RKO (cell line): ENCODE measurements at regions not wholly inside any gene's neighbourhood (a gene's known extent, or its start where the extent isn't known, plus 50 kb on each side); places are given as distances from the start of the nearest gene placed in this dataset.
"Not testable (repeated sequence)": the region's sequence is repeated elsewhere in the genome, so short reads cannot be mapped to it uniquely, and the experiment has no call there.

Source experiments
- DNase-seq: peaks from one replicate; pipeline ENCODE4 v3.0.0-alpha.2; 2016; ENCODE audit warnings: low spot score

DNA sequence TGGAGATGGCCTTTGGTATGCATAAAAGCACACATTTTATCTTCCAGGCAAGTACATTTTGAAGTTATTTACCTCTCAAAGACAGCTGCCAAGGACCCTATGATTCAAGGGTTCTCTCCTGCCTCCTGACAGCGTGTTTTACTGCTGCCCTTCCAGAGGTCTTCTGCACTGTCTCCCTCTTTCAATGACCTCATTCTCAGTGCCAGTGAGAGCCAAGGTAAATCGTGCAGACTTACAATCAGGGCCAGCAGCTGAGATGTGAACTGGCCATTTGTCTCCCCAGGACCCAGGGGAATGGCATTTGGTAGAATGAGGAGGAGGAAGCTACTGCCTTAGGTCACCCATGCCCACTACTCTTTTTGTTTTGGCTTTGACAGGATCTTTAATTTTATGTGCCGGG is 84.2 kb upstream of the FGGY start:
- no peak for DNase-seq

DNA sequence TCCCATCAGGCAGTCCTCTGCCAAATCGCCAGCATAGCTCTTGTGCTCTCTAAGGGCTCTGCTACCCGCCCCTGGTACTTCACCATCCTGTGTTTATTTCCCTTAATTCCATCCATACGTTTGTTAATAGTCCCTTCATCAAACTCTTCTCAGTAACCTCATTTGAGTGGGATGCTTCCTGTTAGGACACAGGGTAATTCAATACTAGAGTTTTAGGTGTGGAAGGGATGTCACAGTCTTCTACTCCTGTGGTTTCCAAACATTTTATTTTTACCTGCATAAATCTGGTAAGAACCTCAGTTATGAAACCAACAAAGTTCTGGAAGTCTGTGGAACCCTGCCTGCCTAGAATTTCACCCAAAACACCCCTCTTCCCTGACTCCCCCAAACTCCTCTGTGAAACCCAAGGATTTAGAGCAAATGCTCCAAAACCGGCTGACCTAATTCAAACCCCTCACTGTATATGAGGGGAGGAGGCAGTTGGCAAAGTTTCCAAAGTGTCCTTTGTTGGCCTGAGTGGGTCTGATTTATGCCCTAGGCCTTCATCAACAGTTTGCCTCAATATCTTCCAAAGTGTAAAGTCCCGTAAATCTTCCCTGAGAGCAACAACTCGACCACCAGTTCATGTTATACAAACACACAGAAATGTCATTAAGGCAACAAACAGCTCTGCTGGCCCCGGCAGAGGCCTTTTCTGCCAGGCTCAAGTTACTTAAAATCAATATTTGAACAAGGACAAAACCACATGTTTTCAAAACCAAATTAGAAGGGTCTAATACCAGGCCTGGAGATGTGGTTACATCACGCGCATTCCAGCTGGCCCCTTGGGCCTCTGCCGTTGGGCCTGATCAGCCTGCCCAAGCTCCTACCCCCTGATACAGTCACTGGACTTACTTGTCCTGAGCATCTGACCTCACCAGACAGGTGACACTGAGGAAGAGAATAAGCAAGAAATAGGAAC is 82.4 kb upstream of the FGGY start:
- no peak for DNase-seq

DNA sequence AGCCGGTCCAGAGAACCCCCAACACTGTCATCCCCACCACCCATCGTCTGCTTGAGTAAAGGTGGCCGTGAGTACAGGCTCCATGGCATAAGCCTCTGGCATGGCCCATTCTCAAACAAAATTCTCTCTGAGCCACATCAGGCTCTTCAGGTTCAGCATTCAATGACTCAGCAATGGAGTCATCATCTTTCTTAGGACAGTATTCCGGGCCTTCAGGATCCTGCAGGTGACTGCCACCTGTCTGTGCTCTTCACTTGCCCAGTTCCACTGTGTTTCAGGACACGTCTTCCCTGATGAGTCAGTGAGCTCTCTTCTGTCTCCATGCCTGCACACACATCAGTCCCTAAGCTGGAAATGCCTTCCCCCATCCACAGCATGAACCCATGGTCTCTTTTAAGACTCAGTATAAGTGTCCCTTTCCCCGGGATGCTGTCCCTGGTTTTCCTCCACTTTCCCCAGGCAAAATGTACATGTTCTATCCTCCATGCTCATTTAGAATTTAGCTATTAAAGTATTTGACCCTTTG is 81.1 kb upstream of the FGGY start:
- peak; percentile 2 for DNase-seq

DNA sequence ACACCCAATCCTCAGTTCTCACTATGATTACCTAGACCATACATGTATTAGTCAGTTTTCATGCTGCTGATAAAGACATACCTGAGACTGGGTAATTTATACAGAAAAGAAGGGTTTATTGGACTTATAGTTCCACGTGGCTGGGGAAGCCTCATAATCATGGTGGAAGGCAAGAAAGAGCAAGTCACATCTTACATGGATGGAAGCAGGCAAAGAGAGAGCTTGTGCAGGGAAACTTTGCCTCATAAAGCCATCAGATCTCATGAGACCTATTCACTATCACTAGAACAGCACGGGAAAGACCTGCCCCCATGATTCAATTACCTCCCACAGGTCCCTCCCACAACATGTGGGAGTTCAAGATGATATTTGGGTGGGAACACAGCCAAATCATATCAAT is 79.5 kb upstream of the FGGY start:
- not testable (repeated sequence) for DNase-seq

DNA sequence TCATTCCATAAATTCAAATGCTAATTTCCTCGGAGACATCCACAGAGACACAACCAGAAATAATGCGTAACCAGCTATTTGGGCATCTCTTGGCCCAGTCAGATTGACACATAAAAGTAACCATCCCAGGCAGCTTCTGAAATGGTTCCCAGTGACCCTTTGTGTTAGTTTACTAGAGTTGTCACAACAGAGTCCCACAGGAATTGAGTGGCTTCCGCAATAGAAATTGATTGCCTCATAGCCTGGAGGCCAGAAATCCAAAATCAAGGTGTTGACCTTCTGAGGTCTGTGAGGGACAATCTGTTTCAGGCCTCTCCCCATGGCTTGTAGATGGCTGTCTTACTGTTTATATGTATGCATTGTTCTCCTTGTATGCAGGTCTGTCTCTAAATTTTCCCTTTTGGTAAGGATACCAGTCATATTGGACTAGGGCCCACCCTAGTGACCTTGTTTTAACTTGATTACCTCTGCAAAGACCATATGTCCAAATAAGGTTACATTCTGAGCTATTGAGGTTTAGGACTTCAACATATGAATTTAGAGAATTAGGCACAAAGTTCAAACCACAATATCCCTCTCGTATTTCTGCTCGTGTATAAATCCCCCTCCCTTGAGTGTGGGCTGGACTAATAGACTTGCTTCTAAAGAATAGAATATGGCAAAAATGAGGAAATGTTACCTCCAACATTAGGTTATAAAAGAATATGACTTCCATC is 78.2 kb upstream of the FGGY start:
- no peak for DNase-seq

DNA sequence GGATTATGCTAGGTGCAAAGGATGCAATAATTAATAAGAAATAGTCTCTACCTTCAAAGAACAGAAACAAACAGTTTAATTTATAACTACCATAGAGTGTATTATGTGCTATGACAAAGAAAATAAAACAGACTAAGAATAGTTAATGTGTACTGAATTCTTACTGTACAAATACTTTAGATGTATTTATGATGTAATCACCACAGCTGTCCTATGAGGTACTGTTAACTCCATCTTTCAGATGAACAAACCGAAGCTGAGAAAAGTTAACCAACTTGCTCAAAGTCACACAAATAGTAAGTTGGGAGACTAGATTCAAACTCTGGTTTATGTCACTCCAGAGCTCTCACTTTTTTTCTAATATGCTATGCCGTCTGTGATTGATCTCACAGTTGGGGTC is 77.0 kb upstream of the FGGY start:
- no peak for DNase-seq

DNA sequence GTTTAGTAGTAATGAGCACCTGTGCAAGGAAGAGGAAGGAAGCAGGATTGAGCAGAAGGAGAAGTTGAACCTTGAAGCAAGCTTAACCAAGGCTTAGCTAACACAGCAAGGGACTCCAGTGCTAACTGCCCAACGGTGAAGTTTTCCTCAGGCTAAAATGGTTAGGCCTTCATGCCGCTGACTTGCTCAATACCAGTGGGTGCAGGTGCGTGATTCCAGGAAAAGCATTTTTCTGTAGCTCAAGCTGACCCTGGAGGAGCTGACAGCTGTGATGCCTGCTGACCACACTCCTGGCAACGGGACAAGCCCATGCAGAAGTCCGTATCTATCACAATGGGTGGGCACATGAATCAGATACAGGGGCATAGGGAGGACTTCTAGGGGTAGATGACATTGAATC is 76.5 kb upstream of the FGGY start:
- no peak for DNase-seq

DNA sequence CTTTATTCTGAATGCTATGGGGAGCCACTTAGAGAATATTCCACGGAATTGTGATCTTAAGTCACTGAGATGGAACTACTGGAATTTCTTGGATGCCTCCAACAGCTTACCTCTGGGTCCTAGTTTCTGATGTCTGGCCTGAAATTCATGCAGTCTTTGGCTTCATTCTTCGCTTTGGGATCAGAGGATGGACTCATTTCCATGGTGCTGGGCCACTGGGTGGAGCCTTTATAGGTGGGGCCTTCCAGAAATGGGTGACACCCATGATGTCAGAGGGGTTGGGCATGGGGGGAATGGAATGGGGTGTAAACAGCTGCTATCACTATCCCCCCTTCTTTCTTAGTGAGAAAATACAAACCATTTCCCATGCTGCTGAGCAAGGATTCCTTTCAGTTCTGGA is 73.7 kb upstream of the FGGY start:
- no peak for DNase-seq

DNA sequence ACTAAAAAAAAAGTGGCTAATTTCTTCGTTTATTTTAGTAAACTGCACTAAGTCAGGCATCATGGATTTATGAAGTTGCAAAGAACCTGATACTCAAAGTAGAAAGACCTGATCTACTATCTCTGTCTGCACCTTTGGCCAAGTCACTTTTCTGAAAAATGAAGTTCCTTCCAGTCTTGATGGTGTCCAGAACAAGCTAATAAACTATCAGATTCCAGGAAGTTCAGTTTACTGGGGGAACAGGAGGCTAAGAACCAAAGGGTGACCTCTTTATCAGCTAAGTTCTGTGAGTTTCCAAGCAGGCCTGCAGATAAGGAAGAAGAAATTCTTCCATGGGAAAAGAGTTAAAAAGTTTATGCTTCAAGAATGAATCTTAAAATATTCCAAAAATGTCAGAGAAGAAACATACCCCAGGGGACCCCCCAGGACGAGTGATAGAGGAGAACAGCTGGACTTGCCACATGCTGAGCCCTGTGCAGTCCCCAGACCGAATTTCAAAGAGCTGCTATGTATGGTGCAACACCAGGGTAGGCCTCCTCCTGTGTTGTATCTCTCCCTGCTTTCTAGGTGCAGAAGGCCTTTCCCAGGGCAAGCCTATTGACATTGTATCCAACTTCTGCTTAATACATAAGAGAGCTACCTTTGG is 72.8 kb upstream of the FGGY start:
- DNase-seq, result no peak

DNA sequence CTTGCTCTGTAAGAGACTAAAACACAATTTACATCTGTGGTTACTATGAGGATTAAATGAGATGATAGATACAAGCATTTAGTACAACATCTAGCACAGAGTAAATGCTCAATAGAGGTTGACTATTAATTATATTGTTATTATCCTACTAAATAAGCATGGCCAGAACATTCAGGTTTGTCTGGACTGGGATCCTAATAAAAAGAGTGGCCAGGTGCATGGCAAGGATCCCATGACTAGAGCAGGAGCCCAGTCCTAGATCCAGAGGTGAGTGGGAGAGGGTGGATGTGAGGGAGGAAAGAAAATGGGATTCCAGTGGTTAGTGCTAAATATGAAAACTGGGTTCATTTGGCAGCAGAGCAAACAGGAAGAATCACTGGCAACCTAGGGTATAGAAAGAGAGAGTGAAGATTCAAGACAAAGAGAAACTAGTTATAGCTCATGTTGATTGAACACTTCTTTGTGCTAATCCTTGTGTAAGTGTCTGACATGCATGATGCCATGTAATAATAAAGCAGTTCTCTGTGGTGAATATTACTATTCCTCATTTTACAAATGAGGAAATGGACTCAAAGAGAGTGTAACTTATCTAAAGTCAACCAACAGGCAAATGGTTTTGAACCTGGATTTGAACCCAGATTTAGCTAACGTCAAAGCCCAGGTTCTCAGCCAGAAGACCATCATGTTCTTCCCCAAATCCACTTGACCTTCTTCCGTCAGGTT is 71.1 kb upstream of the FGGY start:
- no peak for DNase-seq

DNA sequence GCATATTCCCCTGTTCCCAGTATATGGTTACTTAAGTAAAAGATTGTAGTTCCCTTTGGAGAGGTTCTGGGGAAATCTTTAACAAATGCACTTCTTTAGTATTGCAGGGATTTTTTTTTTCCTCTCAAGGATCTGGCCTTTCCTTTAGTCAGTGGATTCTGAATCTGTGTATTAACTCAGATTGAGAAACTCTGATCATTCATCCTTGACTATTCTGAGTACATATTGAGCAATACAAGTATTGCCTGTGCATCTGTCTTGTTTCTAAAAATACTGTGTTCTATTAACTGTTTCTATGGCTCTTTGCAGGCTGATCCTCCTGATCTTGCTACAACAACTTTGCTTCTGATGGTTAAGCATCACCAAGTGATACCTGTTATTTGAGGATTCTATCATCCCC is 67.8 kb upstream of the FGGY start:
- DNase-seq, result no peak

DNA sequence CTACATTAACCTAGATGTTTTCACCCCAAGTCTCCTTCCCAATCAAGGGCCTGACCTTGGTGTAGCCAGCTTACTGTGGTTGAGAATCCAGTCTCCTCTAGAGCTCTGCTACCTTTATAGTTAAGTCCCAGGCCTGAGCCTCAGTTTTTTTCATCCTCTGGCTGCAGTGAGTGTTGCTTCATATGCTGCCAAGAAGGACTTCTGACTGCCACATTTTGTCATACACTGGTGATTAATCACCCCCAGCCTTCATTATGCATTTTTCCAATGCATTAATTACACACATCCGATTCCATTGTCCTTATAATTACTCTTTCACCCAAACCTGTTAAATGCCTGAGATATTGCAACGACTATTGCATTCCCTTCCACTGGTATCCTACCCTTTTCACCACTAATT is 66.3 kb upstream of the FGGY start:
- DNase-seq, result no peak

DNA sequence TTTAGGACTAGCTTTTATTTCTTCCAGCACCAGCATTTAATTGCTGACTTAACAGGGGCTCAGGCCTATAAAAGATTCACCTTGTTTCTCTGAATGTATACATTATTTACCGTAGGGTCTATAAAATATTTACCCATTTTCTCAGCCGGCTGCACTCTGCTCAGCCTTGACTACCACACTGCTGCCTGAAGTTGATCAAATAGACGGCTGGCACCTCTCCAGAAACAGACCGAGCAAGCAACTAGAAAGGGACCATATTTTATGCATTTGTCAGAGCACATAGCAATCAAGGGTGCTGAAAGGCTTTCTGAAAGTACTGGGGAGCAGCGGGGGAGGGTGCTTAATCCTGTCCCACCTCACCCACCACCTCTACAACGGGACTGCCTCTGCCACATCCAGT is 64.7 kb upstream of the FGGY start:
- DNase-seq, result no peak

DNA sequence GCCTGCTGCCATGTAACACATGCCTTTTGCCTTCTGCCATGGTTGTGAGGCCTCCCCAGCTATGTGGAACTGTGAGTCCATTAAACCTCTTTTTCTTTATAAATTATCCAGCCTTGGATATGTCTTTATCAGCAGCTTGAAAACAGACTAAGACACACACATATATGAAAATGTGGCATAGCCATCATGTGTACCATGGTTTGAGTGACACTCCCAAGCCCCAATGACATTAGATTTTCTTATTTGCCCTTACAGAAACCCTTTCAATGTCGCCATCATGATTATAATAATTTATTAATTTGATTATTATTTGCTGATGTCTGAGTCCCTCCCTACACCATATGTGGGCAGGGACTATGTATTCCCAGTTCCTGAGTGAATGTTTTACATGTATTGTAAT is 63.5 kb upstream of the FGGY start:
- DNase-seq, result no peak

DNA sequence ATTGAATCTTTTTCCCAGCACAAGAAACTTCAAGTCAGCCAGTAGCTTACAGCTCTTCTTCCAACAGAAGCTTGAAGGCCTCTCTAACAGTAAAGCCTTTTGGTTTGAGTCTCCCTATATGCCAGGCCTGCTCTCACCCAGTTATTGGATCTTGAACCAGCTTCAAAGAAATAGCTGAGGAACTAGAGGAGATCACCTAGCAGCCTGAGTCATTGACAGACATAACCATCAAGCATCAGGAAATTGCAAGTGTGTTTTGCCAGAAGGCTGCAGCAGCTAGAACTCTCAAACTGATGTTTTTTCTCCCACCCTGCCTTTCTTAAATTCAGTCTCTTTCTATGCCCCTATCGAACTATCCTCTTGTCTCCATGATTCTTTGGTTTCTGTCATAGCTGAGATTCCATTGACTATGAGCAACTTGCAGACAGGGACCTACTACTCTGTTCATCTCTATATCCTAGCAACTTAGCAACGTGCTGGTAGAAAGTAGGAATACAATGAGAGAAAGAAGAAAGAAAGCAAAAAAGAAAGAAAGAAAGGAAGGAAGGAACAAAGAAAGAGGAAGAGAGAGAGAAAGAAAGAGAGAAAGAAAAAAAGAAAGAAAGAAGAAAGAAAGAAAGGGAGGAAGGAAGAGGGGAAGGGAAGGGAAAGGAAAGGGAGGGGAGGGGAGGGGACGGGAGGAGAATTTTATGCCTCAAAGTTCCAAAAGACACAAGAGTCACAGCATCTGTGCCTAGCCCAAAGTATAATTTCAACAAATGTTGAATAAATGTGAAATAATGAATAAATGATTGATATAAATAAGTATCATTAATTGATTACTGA is 60.0 kb upstream of the FGGY start:
- peak; percentile 2 for DNase-seq

DNA sequence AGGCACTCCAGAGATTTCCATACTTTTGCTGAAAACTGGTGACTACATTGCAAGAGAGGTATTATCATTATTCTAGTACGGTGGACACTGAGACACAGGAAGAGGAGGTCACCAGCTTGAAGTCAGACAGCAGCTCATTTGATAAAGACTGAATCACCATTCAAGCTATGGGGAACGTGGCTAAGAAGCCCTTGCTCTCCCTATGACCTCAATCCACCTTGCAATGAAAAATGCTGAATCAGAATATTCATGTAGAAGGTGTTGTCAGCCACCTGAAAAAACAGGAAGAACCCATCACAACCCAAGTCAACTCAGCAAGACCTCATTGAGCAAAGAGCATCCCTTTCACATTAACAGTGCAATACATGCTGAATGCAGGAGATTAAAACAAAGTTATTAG is 59.0 kb upstream of the FGGY start:
- peak; percentile 53 for DNase-seq

DNA sequence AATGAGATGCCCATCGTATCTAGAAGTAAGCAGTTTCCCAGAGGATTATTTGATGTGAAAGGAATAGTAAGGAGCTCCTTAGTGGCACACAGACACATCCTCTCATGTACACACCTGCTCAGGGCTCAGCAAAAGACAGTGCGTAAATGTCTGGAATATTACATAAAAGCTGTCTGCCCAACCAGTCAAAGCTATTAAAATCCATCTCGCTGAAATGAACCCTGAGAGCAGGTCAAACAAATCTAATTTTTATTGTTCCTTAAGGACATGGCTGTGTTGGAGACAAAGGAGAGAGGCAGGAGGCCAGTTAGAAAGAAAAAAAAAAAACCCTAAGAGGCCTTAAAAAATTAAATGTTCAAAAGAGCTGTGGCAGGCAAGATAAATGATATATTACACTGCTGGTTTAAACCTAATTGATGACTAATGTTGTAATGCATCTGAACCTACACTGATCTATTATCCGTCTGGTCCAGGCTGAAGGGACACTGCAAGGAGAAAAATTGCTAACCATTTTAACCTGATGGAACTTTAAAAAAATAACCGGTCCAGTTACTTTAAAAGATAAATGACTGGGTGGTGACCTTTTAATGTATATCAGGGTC is 58.5 kb upstream of the FGGY start:
- no peak for DNase-seq

DNA sequence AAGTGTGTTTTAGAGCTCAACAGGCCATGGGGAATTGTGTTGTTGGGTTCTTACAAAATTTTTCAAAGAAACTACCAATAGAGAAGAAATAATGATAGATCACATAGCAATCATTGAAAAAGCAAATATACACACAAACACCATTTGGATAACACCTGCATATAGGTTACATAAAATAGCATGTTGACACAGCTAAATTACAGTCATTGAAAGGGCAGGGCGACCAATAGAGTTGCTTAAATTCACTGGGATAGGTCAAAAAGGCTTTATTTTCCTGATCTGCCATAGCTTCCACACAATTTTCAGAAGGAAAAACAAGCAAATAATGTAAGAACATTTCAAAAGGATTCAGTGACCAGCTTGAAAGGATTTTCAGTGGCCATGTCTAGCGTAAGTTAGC is 57.9 kb upstream of the FGGY start:
- DNase-seq, result no peak

DNA sequence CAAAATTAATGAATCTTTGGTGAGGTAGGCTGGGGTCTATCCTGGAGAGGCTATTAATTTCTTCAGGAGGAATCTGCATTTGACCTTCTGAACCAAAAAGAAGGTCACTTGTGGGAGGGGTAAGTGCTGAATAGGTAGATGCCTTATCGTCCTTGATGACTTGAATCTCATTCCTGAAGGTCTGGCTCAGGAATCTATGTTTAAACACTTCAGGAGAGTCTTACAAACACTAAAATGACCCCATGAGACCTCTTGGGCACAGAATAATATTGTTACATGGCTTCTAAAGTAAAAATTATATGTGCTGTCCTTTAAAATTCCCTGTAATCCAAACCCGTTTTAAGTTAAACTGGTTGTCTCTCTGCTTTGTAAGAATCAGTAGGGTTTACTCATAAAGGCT is 55.0 kb upstream of the FGGY start:
- no peak for DNase-seq

DNA sequence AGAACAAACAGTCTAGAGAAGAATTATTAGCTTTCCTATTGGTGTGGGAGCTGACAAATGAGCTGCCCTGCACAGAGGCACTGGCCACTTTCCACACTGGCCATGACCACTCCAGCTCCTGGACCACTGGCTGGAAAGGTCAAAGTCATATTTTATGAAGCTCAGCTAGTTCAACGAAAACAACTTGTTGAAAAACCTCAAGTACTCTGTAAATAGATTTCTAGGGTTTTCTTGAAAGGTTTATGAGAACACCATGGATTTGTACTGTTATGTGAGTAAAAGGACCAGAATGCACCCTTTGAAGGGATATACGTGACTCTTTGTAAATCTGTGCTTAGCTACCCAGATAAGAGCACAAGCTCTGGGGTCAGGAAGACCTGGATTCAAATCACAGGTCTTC is 54.5 kb upstream of the FGGY start:
- no peak for DNase-seq

DNA sequence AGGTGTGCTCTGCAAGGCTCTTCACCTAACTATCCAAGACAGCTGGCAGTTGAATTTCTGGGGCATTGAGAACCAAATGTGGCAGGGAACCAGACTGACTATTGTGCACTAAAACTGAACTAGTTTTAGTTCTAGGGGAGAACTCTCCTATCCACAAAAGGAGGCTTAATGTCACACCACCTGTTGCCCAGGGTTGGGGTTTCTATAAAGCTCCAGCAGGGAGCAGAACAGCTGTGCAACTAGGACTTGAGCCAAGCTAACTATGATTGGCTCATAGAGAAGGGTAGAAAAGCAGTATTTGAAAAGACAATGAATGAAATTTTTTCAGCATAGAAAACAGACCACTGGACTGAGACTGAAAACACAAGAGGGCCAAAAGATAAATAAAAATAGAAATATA is 53.3 kb upstream of the FGGY start:
- DNase-seq, result no peak
